OCI-LY3 (cell line): ENCODE measurements at regions not wholly inside any gene's neighbourhood (a gene's known extent, or its start where the extent isn't known, plus 50 kb on each side); places are given as distances from the start of the nearest gene placed in this dataset.
"Not testable (repeated sequence)": the region's sequence is repeated elsewhere in the genome, so short reads cannot be mapped to it uniquely, and the experiment has no call there.

Experiments
- CTCF ChIP-seq: fragments of 200-600, 300-600 bp; sonication (generic); IDR thresholded peaks from 2 replicates; pipeline ENCODE4 v1.5.1; 2014; ENCODE audit warnings: antibody characterized with exemption, low read length, low read depth
- EZH2phosphoT487 ChIP-seq: fragments of 200-600 bp; shearing (Covaris generic); IDR thresholded peaks from 2 replicates; pipeline ENCODE4 v1.6.1; 2018; ENCODE audit warnings: antibody characterized with exemption, mixed run types, low read depth

GRCh38 chr6:86672125-86672524 is 265.2 kb upstream of the HTR1E start:
- not testable (repeated sequence) for TF ChIP-seq CTCF, EZH2phosphoT487
